Stomach (tissue), 8 donors: ENCODE measurements at regions not wholly inside any gene's neighbourhood (a gene's known extent, or its start where the extent isn't known, plus 50 kb on each side); places are given as distances from the start of the nearest gene placed in this dataset.

Experiments
- DNase-seq, 2 donors: peaks; one replicate each; pipeline versions ENCODE4 v3.0.0 to v3.0.0-alpha.2; 2013 to 2019
- H3K27ac ChIP-seq, 5 donors: fragments of 200-600 bp in 4 of 5; sonication (generic) in 4 of 5; one replicate each; pipeline ENCODE4 v1.5.1; 2013 to 2019; ENCODE audit warnings: mild to moderate bottlenecking in 1 of 5, moderate library complexity in 1 of 5
- H3K27me3 ChIP-seq, 3 donors: fragments of 200-600 bp; sonication (generic); one replicate each; pipeline ENCODE4 v1.5.1; 2017 to 2019; ENCODE audit warnings: mixed run types in 1 of 3
- H3K36me3 ChIP-seq, 4 donors: fragments of 200-600 bp; sonication (generic); 1 replicate in 3 of 4; 2 replicates in 1 of 4; pipeline ENCODE4 v1.5.1; 2016 to 2019
- H3K4me1 ChIP-seq, 4 donors: fragments of 200-600 bp; sonication (generic); one replicate each; pipeline ENCODE4 v1.5.1; 2016 to 2019
- H3K4me3 ChIP-seq, 4 donors: fragments of 200-600 bp; sonication (generic) in 3 of 4; one replicate each; pipeline ENCODE4 v1.5.1; 2016 to 2019; ENCODE audit warnings: mild to moderate bottlenecking in 1 of 4
- H3K9me3 ChIP-seq, 4 donors: fragments of 200-600 bp; sonication (generic); one replicate each; pipeline ENCODE4 v1.5.1; 2016 to 2019
- EP300 ChIP-seq: sonication (generic); formaldehyde crosslinking; IDR thresholded peaks from one replicate; pipeline ENCODE4 v1.6.1; 2017; ENCODE audit warnings: antibody characterized with exemption
- POLR2A ChIP-seq, 4 donors: fragments of 450-650 bp; IDR thresholded peaks; one replicate each; pipeline ENCODE4 v1.6.1; 2016; ENCODE audit warnings: antibody characterized with exemption in 4 of 4, control low read depth in 2 of 4, mild to moderate bottlenecking in 1 of 4, moderate library complexity in 1 of 4
- POLR2AphosphoS5 ChIP-seq, 3 donors: sonication (generic); formaldehyde crosslinking; IDR thresholded peaks; one replicate each; pipeline ENCODE4 v1.6.1; 2016; ENCODE audit warnings: antibody characterized with exemption in 3 of 3
- WGBS, 5 donors: extraction: QIAGEN DNeasy Blood & Tissue Kit in 3 of 5; methylation state at CpG; one replicate each; pipeline versions ENCODE4 v1.1.5 to v1.1.7; 2013 to 2018; 5-methylcytosine and 5-hydroxymethylcytosine counted together
- intact Hi-C: fragments of 100-400 bp; cut with DNase I; formaldehyde crosslinking; loops from one replicate; pipeline ENCODE4 v1.15.1; 2023; ENCODE audit warnings: low total_unique reads
- TF ChIP-seq, protein P1 (sequence below), 7 experiments: fragments of 450-650 bp in 4 of 7; fragments of 200-600 bp in 3 of 7; sonication (generic) in 3 of 7; IDR thresholded peaks; one replicate each; pipeline ENCODE4 v1.5.1; 2016 to 2019; ENCODE audit warnings: antibody characterized with exemption in 7 of 7, control low read depth in 2 of 7, mild to moderate bottlenecking in 1 of 7
- donor health status: healthy with polysubstance abuse.
- donor health status: Bipolar disorder and iron deficiency.
- donor health status: healthy.

DNA sequence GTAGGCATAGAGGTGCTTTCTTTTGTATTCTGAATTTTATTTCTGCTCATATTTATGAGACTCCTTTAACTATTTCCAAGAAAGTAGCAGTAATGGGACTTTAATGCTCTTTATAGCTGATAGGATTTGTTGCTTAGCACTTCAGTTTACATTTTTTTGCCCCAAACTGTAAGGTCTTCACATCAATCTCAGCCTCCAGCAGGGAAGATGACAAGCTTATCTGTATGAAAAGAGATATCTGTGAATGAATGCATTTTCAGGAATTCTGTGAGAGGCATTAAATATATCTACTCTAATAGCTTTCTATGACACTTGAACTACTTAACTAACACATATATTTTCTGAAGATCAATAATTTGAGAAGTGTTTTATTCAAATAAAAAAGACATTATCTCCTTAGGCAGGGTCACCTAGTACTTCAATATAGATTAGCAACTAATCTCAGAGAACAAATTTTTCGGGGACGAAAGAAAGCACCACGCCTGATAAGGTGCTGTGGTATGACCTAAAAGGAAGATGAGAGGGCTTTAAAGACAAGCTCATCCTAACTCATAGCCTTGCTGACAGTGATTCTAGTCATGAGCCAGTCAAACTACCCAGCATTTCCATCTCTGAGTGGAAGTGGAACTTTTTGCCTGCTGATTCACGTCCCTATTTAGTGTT is 766.1 kb upstream of the CNTNAP5 start:
- H3K27ac ChIP-seq = no peak overlapping the region
- TF ChIP-seq POLR2AphosphoS5 (IDR thresholded peaks at IDR 0.05) (no peak), POLR2A (IDR thresholded peaks at IDR 0.05) (no peak), EP300 (no peak)
- TF ChIP-seq, protein P1, sequence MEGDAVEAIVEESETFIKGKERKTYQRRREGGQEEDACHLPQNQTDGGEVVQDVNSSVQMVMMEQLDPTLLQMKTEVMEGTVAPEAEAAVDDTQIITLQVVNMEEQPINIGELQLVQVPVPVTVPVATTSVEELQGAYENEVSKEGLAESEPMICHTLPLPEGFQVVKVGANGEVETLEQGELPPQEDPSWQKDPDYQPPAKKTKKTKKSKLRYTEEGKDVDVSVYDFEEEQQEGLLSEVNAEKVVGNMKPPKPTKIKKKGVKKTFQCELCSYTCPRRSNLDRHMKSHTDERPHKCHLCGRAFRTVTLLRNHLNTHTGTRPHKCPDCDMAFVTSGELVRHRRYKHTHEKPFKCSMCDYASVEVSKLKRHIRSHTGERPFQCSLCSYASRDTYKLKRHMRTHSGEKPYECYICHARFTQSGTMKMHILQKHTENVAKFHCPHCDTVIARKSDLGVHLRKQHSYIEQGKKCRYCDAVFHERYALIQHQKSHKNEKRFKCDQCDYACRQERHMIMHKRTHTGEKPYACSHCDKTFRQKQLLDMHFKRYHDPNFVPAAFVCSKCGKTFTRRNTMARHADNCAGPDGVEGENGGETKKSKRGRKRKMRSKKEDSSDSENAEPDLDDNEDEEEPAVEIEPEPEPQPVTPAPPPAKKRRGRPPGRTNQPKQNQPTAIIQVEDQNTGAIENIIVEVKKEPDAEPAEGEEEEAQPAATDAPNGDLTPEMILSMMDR (IDR thresholded peaks at IDR 0.05) = no peak
- WGBS, 5 donors = 52 to 64% (median 62%) methylated on average over 4 of the region's 4 CpGs
- H3K9me3 ChIP-seq = peaks cover 0 to 10% (median 4%) of the 10 kb centered on the region in 4 donors
- DNase-seq = no peak
- H3K36me3 ChIP-seq = no peaks in the 10 kb centered on the region
- no peaks in the 10 kb centered on the region for H3K4me1 ChIP-seq
- intact Hi-C loops = no loop called here
- no peak overlapping the region for H3K4me3 ChIP-seq
- no peaks in the 10 kb centered on the region for H3K27me3 ChIP-seq

DNA sequence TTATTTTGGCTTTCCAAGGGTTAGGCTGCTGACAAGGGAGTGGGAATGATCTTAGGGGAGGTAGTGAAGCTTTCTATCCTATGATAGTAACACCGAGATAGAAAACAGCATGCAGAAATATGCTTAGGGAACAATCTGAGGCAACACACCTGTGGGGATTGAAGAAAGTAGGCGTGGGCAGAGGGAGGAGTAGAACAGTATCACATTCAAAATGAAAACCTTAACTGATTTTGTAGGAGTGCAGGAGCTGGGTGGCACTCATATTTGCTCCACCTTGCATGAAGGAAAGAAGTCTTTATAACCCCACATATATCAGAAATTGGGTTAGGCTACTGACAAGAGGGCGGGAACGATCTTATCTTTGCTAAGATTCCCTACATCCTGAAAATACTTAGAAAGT is 762.2 kb upstream of the CNTNAP5 start:
- Histone ChIP-seq H3K9me3 (peaks cover 0 to 10% (median 4%) of the 10 kb centered on the region in 4 donors), H3K27me3 (no peaks in the 10 kb centered on the region), H3K36me3 (no peaks in the 10 kb centered on the region), H3K4me3 (no peak overlapping the region), H3K27ac (no peak overlapping the region), H3K4me1 (no peaks in the 10 kb centered on the region)
- TF ChIP-seq POLR2AphosphoS5 (IDR thresholded peaks at IDR 0.05) (no peak), POLR2A (IDR thresholded peaks at IDR 0.05) (no peak), EP300 (no peak)
- TF ChIP-seq, protein P1 (IDR thresholded peaks at IDR 0.05) = no peak
- DNase-seq = no peak
- intact Hi-C loops = no loop called here
- 83 to 91% (median 88%) methylated on average over 4 of the region's 4 CpGs for WGBS, 5 donors

DNA sequence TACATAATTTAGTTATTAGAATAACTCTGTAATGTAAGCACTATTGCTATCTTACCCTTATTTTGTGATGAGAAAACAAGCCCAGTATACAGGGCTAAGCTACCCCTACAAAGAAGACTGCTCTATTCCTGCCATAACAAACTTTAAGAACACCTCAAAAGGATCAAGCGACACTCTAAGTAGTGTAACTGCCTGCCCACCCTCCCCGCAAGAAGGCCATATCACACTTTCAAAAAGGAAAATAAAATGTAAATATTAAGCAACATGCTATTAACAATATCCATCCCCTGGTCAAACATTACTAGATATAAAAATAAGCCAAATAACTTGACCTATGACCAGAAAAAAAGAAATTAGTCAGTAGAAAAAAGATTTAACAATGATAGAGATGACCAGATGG is 741.7 kb upstream of the CNTNAP5 start:
- H3K9me3 ChIP-seq = peaks cover 0 to 4% (median 0%) of the 10 kb centered on the region in 4 donors
- no peak overlapping the region for H3K27ac ChIP-seq
- TF ChIP-seq POLR2AphosphoS5 (IDR thresholded peaks at IDR 0.05) (no peak), EP300 (no peak), POLR2A (IDR thresholded peaks at IDR 0.05) (no peak)
- TF ChIP-seq, protein P1 (IDR thresholded peaks at IDR 0.05) = no peak
- no peaks in the 10 kb centered on the region for H3K4me1 ChIP-seq
- no peaks in the 10 kb centered on the region for H3K36me3 ChIP-seq
- H3K27me3 ChIP-seq = no peaks in the 10 kb centered on the region
- no peak for DNase-seq
- 82 to 93% (median 87%) methylated on average over 2 of the region's 2 CpGs for WGBS, 5 donors
- no peak overlapping the region for H3K4me3 ChIP-seq
- intact Hi-C loops = no loop called here

DNA sequence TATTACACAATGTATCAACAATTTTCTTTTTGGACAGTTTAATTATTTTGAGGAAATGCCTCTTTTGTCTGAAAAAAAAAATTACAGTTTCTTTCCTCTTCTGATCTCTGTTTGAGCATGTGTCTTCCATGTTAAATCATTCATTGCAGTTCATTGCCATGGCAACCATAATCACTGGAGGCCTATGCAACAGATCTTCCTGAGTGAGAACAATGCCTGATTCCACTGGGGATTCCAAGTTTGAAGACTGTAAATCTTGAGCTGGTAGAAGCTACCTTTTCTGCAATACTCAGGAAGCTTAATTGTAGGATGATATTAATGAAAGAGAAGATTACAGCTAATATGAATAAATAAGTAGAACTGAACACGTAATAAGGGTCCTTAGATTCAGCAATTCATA is 721.4 kb upstream of the CNTNAP5 start:
- 53 to 76% (median 68%) methylated on average over 1 of the region's 1 CpG for WGBS, 5 donors
- H3K27ac ChIP-seq = no peak overlapping the region
- peak in 1 of 2 donors; percentile 8 for DNase-seq
- H3K27me3 ChIP-seq = no peaks in the 10 kb centered on the region
- H3K4me1 ChIP-seq = no peaks in the 10 kb centered on the region
- intact Hi-C loops = no loop called here
- H3K9me3 ChIP-seq = peaks cover 0 to 16% (median 0%) of the 10 kb centered on the region in 4 donors
- H3K36me3 ChIP-seq = no peaks in the 10 kb centered on the region
- no peak overlapping the region for H3K4me3 ChIP-seq
- no peak for TF ChIP-seq POLR2A (IDR thresholded peaks at IDR 0.05)
- no peak for TF ChIP-seq EP300
- TF ChIP-seq, protein P1 (IDR thresholded peaks at IDR 0.05) = no peak
- no peak for TF ChIP-seq POLR2AphosphoS5 (IDR thresholded peaks at IDR 0.05)
